HS-27A (cell line): ENCODE measurements at regions not wholly inside any gene's neighbourhood (a gene's known extent, or its start where the extent isn't known, plus 50 kb on each side); places are given as distances from the start of the nearest gene placed in this dataset.

Experiments used
- DNase-seq: peaks from one replicate; pipeline ENCODE4 v3.0.0-alpha.2; 2012; ENCODE audit warnings: low read depth, missing footprints

- DNase-seq = no peak
Measured at GRCh38 chr12:72082986-72083820, 144.6 kb downstream of the TPH2 start.

- DNase-seq = no peak
Measured at GRCh38 chr12:72084061-72084460, 145.4 kb downstream of the TPH2 start.

- DNase-seq = no peak
Measured at GRCh38 chr12:72084880-72085279, 146.2 kb downstream of the TPH2 start.

- DNase-seq = no peak
Measured at GRCh38 chr12:72089678-72090077, 151.0 kb downstream of the TPH2 start.

- no peak for DNase-seq
Measured at GRCh38 chr12:72093424-72093823, 154.8 kb downstream of the TPH2 start.

GRCh38 chr12:72093930-72094329, 155.3 kb downstream of the TPH2 start:
- no peak for DNase-seq

- DNase-seq = no peak
Measured at GRCh38 chr12:72094490-72094889, 155.8 kb downstream of the TPH2 start.

GRCh38 chr12:72095025-72095424, 156.4 kb downstream of the TPH2 start:
- no peak for DNase-seq

GRCh38 chr12:72098622-72099021, 160.0 kb downstream of the TPH2 start:
- no peak for DNase-seq

- DNase-seq = no peak
Measured at GRCh38 chr12:72100854-72101253, 162.2 kb downstream of the TPH2 start.

- DNase-seq = no peak
Measured at GRCh38 chr12:72102150-72102549, 163.5 kb downstream of the TPH2 start.

GRCh38 chr12:72105849-72106248, 166.3 kb upstream of the TRHDE start:
- no peak for DNase-seq

GRCh38 chr12:72110937-72111650, 161.1 kb upstream of the TRHDE start:
- DNase-seq = no peak

- DNase-seq = no peak
Measured at GRCh38 chr12:72111706-72112105, 160.5 kb upstream of the TRHDE start.

- DNase-seq = no peak
Measured at GRCh38 chr12:72133497-72134055, 138.6 kb upstream of the TRHDE start.

- no peak for DNase-seq
Measured at GRCh38 chr12:72134246-72135020, 137.7 kb upstream of the TRHDE start.

- peak; percentile 12 for DNase-seq
Measured at GRCh38 chr12:72135021-72135301, 137.2 kb upstream of the TRHDE start.

GRCh38 chr12:72136792-72137191, 135.4 kb upstream of the TRHDE start:
- DNase-seq = no peak

- no peak for DNase-seq
Measured at GRCh38 chr12:72139411-72139810, 132.8 kb upstream of the TRHDE start.

GRCh38 chr12:72141381-72141780, 130.8 kb upstream of the TRHDE start:
- DNase-seq = no peak

- DNase-seq = no peak
Measured at GRCh38 chr12:72144553-72144952, 127.6 kb upstream of the TRHDE start.

GRCh38 chr12:72146495-72146894, 125.7 kb upstream of the TRHDE start:
- DNase-seq = no peak

GRCh38 chr12:72148709-72149108, 123.5 kb upstream of the TRHDE start:
- DNase-seq = no peak
